GM19397 (cell line): ENCODE measurements at regions not wholly inside any gene's neighbourhood (a gene's known extent, or its start where the extent isn't known, plus 50 kb on each side); places are given as distances from the start of the nearest gene placed in this dataset.
A peak's percentile ranks its signal among the peaks of the same experiment; 100 is the strongest.

Experiments used
- ATAC-seq: cut with Tn5 transposase; IDR thresholded peaks from one replicate; pipeline ENCODE4 v1.9.1; 2021; ENCODE audit warnings: mild to moderate bottlenecking, moderate library complexity; ENCODE audit not compliant: unreplicated experiment

DNA sequence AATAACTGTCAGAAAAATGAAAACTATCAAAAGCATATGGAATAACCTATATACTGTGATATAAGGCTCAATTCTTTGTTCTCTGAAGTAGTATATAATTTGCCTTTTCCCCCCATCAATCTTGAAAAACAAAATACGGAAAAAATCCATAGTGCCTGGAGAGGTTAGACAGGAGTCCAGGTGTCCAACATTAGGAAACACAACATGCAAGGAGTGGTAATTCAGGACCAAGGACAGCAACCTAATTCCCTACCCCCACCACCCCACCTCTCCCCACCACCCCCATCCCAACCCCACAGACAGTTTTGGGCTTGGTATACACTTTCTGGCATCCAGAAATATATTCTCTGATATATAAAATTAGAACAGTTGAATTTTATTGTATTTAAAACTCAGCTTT, 55.1 kb upstream of the SLC25A26 start:
- no peak for ATAC-seq

DNA sequence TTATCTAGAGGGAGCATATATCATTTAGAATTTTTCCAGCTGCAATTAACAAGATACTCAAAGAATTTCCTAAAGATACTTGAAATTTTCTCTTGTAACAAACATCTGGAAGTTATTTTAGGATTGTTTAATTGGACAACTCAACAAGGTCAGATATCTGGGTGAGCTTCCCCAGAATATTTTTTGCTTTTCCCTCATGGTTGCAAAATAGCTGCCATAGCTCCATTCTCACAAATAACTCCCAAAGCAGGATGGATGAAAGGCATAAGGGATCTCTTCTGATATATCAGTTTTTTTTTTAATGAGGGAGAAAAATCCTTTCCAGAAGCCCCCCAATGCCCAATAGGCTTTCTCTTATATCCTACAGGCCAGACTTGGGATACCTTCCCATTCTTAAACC, 56.6 kb upstream of the SLC25A26 start:
- no peak for ATAC-seq

DNA sequence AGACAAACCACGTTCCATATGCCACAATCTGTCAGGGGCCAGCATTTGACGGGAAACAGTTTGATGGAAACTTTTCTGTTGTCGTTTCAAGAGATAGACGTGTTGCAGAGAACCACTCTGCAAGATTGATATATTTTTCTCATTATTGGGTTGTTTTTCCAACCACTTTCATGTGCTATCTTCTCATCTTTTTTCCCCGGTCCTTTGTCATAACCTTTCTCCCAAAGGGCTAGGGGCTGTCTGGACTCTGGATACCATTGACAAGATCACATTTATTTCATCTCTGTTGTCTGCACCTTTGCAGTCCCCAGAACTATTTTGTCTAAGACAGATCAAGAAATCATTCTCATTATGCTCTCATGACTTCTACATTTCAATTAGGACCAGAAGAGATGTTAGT, 57.6 kb upstream of the SLC25A26 start:
- ATAC-seq, result no peak

DNA sequence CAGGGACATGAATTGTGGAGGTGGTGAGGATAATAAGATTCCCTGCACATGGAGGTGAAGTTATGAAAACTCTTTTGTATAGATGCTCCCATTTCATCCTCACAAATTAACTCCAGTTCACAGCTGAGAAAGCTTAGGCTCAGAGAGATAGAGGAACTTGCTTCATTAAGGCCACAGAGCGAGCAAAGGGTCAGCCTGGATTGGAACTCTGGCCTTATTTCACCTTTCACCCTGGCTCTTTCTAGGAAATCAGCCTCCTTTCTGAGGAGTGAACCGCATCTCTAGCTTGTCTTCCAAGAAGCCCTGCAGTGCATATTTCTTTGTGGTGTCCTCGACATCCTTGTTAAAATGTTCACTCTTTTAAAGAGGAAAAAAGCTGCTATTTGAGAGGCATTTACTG, 58.0 kb upstream of the SLC25A26 start:
- ATAC-seq, result no peak

GRCh38 chr3:66158933-66159683, 61.7 kb upstream of the SLC25A26 start:
- no peak for ATAC-seq

- ATAC-seq, result no peak
Observed at GRCh38 chr3:66154444-66154861, 66.3 kb upstream of the SLC25A26 start.

- no peak for ATAC-seq
Observed at GRCh38 chr3:66153481-66154443, 67.0 kb upstream of the SLC25A26 start.

GRCh38 chr3:66152336-66152735, 68.5 kb upstream of the SLC25A26 start:
- no peak for ATAC-seq

- ATAC-seq, result no peak
Observed at GRCh38 chr3:66150977-66151376, 69.8 kb upstream of the SLC25A26 start.

DNA sequence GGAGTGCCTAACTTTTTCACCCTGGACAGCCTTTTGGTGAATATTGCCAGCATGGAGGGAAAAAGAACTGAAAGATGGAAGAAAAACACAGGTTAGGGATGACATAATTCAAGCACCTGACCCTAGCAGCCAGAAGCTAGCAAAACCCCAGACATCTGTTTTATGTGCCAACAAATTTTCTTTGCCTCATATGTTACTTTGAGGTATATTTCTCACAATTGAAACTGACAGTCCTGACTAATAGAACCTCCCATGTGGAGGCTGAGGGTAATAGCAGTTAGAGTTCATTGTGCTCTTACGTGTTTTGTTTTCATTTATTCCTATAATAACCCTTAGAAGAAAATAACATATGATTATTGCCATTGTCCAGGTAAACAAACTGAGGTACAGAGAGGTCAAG, 71.5 kb upstream of the SLC25A26 start:
- no peak for ATAC-seq

DNA sequence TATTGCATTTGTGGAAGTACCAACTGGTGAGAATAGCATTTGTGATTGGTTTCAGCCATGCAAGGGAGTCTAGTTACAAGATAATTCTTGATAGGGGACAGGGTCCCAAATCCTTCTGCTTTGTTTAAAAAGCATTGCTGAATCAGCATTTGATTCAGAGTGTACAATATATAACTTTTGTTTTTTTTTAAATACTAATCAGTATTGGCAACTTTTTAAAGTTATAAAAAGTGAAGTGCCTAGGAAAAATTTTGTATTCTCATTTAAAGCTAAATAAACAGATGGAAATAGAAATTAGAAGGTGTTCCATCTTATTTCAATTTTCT, 75.4 kb upstream of the SLC25A26 start:
- no peak for ATAC-seq

- no peak for ATAC-seq
Observed at GRCh38 chr3:66144568-66145407, 76.0 kb upstream of the SLC25A26 start.

DNA sequence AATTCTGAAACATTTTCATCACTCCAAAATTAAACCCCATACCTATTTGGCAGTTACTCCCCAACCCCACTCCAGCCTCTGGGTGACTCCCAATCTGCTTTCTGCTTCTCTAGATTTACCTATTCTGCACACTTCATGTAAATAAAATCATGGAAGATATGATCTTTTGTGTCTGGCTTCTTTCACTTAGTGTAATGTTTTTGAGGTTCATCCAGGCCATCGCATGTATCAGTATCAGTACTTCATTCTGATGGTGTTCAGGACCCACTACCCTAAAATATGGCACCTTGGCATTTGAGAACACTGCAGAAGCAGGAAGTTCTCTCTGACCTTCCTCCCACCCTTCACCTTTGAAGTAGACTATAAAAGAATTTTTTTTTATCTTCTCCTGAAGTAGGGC, 78.7 kb upstream of the SLC25A26 start:
- ATAC-seq, result no peak

GRCh38 chr3:66140743-66141372, 79.9 kb upstream of the SLC25A26 start:
- ATAC-seq, result peak; percentile 68

GRCh38 chr3:66140106-66140505, 80.7 kb upstream of the SLC25A26 start:
- no peak for ATAC-seq

- ATAC-seq, result no peak
Observed at GRCh38 chr3:66139415-66139814, 81.4 kb upstream of the SLC25A26 start.

DNA sequence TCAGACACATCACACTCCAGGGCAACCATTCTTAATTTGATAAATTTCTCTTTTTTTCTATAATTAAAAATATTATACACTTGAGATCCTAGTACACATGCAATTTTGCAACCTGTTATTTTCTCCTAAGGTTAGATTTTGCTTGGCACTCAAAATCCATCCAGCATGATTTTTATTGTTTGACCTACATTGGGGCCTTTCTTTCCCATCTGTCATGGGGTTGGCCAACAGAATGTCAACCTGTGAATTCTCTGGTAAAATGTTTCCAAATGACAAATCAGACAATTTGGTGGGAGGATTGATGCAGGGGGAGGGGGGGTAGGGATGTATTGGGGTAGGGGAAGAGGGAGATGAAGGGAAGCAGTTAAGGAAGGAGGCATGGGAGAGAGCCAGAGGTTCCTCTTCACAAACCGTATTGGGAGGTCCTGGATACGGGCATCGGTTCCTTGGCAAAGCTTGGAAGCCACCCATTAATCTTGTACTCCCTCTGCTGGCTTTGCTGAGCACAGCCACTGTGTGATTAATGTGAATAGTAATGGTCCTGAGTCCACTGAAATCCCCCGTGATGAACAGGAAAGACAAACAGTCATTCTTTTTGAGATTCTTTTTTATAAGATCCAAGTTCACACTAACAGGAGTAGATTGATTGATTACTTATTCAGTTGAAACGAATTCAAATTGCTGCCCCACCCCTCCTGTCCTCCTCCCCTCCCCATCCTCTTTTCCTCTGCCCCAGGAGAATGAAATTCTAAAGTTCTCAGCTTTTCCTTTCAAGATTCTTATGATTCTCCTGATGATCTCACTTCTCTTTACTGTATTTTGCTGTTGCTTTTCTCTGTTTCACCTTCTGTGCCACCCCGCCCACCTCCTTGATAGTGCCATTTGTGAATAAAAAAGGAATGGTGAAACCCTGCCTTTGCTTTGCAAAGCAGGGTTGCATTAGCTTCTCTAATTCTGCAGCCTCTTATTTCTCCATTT, 82.2 kb upstream of the SLC25A26 start:
- no peak for ATAC-seq

DNA sequence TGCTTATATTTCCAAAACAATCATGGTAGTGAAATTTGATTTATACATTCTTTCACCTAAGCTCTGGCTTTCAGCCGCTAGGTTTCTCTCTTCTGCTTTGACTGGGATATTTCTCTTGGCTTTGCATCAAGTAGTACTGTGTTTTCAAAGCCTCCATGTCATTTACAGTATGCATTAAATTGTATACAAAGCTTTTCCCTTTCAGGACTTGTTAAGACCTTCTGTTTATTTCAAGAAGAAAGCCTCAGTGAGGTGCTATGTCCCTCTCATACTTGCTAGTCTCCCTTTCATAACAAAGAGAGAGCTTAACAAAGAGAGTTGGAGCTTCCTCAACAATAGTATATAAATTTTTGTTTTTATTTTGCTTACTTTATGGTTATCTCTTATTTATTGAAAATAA, 84.2 kb upstream of the SLC25A26 start:
- ATAC-seq, result no peak

GRCh38 chr3:66133853-66134445, 86.9 kb upstream of the SLC25A26 start:
- no peak for ATAC-seq
